ENCODE measurements at regions not wholly inside any gene's neighbourhood (a gene's known extent, or its start where the extent isn't known, plus 50 kb on each side); places are given as distances from the start of the nearest gene placed in this dataset.

GRCh38 chr13:34826432-34826831 lies 115.6 kb upstream of the NBEA start:
- no peak for TF ChIP-seq EZH2phosphoT487 (IDR thresholded peaks at IDR 0.05; ENCODE audit: borderline replicate concordance)
- TF ChIP-seq, protein P1, sequence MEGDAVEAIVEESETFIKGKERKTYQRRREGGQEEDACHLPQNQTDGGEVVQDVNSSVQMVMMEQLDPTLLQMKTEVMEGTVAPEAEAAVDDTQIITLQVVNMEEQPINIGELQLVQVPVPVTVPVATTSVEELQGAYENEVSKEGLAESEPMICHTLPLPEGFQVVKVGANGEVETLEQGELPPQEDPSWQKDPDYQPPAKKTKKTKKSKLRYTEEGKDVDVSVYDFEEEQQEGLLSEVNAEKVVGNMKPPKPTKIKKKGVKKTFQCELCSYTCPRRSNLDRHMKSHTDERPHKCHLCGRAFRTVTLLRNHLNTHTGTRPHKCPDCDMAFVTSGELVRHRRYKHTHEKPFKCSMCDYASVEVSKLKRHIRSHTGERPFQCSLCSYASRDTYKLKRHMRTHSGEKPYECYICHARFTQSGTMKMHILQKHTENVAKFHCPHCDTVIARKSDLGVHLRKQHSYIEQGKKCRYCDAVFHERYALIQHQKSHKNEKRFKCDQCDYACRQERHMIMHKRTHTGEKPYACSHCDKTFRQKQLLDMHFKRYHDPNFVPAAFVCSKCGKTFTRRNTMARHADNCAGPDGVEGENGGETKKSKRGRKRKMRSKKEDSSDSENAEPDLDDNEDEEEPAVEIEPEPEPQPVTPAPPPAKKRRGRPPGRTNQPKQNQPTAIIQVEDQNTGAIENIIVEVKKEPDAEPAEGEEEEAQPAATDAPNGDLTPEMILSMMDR (conservative IDR thresholded peaks at IDR 0.05; ENCODE audit: low read length), result no peak
